Stimulated activated CD4-positive, alpha-beta T cell treated with anti-CD3 and anti-CD28 coated beads, Interleukin-15, amount 100 ng/mL, for 1 hour (primary cell): ENCODE measurements at regions not wholly inside any gene's neighbourhood (a gene's known extent, or its start where the extent isn't known, plus 50 kb on each side); places are given as distances from the start of the nearest gene placed in this dataset.

Source experiments
- DNase-seq, 2 donors: peaks; one replicate each; pipeline ENCODE4 v3.0.0-alpha.2; 2020; ENCODE audit warnings: low read depth in 1 of 2, low spot score in 1 of 2

- no peak for DNase-seq
These were observed 1195.7 kb upstream of the ZEB2 start for GRCh38 chr2:145715601-145716000.

DNA sequence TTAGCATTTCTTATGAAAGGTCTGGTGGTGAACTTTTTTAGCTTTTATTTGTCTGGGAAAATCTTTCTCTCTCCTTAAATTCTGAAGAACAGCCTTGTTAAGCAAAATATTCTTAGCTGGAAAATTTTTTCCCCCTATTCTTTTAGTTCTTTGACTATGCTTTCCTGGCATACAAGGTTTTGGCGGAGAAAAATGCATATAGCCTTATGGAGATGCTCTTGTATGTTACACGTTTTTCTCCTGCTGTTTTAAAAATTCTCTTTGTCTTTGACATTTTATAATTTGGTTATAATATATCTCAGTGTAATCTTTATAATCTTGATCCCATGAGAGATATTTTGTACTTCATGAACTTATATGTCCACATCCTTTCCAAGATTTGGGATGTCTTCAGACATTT is 1190.4 kb upstream of the ZEB2 start:
- DNase-seq = no peak

DNA sequence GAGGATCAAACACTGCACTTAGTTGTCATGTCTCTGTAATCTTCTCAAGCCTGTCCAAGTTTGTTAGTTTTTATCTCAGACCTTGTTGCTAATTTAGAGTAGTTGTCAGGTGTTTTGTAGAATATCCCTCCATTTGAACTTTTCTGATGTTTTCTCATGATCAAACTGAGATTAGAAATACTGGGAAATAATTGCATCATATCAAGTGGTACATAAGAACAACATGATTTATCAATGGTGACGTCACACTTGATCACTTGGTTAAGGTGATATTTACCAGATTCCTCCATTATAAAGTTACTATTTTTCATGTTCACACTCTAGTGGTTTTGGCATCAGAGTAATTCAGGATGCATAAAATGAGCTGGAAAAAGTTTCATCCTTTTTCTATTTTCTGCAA is 1182.4 kb upstream of the ZEB2 start:
- no peak for DNase-seq

- no peak for DNase-seq
These were observed 1173.1 kb upstream of the ZEB2 start for GRCh38 chr2:145692971-145693478.

- no peak for DNase-seq
These were observed 1171.7 kb upstream of the ZEB2 start for GRCh38 chr2:145691659-145692058.

- DNase-seq = no peak
These were observed 1170.4 kb upstream of the ZEB2 start for GRCh38 chr2:145690183-145690778.

GRCh38 chr2:145689277-145689676 is 1169.4 kb upstream of the ZEB2 start:
- DNase-seq = no peak

- no peak for DNase-seq
These were observed 1168.2 kb upstream of the ZEB2 start for GRCh38 chr2:145688156-145688555.

GRCh38 chr2:145687442-145688134 is 1167.7 kb upstream of the ZEB2 start:
- no peak for DNase-seq

DNA sequence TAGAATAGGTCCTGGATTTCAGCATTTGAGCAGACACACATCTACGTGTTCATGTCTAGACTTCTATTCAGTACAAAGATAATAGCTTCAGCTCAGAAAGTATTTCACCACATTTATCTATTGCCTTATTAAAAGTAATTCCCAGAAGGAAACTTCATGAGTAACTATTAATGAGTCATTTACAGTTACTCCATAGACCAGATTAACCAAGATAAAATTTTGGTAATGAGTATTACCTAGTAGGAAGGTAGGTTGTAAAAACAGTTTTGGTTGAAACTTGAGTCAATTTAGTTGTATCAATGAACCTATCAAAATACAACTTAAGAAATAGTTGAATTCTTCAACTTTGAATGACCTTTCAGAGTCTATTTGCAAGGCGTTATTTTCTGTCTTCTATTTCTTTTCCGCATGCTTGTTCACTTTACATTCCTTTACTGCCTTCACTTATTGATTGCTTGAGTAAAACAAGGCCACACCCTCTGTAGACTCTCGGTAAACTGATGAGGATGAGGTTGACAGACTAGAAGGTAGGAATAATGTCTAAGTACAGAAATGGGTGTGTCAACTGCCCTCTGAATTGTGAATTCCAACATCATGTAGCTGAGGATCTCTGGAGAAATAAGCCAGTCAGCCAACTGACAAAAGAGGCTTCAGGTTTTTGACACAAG is 1165.6 kb upstream of the ZEB2 start:
- no peak for DNase-seq

- DNase-seq = no peak
These were observed 1162.7 kb upstream of the ZEB2 start for GRCh38 chr2:145682546-145683157.

- DNase-seq = no peak
These were observed 1160.4 kb upstream of the ZEB2 start for GRCh38 chr2:145680276-145680675.

GRCh38 chr2:145677371-145677770 is 1157.5 kb upstream of the ZEB2 start:
- DNase-seq = no peak

DNA sequence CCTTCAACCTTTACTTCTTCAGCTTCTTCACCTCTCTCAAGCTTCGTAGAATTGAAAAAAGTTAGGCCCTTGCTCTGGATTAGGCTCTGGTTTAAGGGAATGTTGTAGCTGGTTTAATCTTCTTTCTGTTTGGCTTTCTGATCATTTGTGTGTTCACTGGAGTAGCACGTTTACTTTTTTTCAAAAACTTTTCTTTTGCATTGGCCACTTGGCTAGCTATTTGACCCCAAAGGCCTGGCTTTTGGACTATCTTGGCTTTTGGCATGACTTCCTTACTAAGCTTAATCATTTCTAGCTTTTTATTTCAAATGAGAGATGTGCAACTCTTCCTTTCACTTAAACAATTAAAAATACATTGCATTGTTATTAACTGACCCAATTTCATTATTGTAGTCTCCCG is 1154.8 kb upstream of the ZEB2 start:
- no peak for DNase-seq

GRCh38 chr2:145669301-145669700 is 1149.4 kb upstream of the ZEB2 start:
- no peak for DNase-seq

- DNase-seq = no peak
These were observed 1146.6 kb upstream of the ZEB2 start for GRCh38 chr2:145666552-145666951.

DNA sequence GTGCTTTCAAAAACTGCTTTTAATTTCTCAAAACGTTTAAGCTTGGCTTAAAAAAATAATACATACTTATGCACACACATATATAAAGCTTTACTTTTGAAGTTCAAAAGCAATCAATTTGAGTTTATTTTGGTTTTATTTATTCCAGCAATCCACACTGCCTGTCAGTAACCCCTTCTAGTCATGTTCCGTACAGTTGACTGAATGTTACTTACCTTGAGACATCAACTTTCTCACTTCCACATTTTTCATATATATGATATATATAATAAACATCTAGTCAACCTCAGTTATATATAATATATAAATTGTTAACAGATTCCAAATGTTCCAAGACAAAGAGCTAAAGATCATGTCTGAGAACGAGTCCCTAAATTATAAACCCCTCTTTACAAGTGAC is 1137.3 kb upstream of the ZEB2 start:
- DNase-seq = no peak

DNA sequence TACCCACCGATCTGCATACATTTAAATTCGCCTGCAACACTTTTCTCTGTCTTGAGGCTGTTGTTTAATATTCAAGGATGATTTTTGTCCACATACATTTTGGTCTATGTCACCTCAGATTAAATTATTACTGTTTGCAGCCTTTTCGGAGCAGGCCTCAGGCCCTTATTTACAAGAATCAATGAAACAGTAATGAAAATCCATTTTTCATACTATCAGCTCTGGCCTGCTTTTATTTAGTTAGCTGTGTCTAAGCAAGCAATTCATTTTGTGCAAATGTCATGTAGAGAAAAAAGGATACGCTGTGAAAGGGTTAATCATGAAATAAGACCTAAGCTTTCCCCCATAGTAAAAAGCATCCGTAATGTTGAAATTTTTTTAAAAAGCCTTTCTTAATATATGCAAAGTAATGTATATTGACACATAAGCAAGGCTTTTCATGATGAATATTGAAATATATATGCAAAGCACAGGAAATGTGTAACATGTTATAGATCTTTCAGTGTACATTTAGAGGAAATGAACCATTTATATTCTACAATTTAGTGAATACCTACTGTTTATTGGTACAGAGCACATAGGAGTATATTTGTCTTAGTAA is 1135.3 kb upstream of the ZEB2 start:
- no peak for DNase-seq

GRCh38 chr2:145654746-145655145 is 1134.8 kb upstream of the ZEB2 start:
- DNase-seq = no peak

GRCh38 chr2:145654156-145654555 is 1134.2 kb upstream of the ZEB2 start:
- no peak for DNase-seq

DNA sequence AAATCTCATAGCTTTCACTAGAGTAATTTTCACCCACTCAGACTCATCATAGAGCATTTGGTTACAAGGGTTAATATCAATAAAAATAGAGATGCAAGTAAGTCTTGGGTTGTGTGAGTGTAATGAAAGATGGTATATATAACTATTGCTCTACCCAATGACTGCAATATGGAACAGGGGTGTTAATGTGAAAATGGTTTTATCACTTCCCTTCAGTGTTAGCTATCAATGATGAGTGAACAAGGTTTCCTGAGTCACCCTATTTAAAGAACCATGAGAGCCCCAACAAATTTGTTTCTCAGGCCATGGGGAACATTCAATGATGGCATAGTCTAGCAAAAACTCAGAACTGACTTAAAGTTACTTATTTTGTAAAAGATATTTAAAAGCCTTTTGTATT is 1133.6 kb upstream of the ZEB2 start:
- DNase-seq = no peak
